Testis (tissue), 2 donors: ENCODE measurements at regions not wholly inside any gene's neighbourhood (a gene's known extent, or its start where the extent isn't known, plus 50 kb on each side); places are given as distances from the start of the nearest gene placed in this dataset.
"Not testable (repeated sequence)": the region's sequence is repeated elsewhere in the genome, so short reads cannot be mapped to it uniquely, and the experiment has no call there.

ENCODE experiments used
- DNase-seq: peaks from one replicate; pipeline ENCODE4 v3.0.0-alpha.2; 2019
- H3K27ac ChIP-seq, 2 donors: fragments of 200-600 bp; sonication (generic); one replicate each; pipeline ENCODE4 v1.5.1; 2019
- H3K27me3 ChIP-seq: fragments of 200-600 bp; sonication (generic); one replicate; pipeline ENCODE4 v1.5.1; 2019
- H3K36me3 ChIP-seq: fragments of 200-600 bp; sonication (generic); one replicate; pipeline ENCODE4 v1.5.1; 2017; ENCODE audit warnings: low read depth; ENCODE audit errors: missing control alignments
- H3K4me1 ChIP-seq: fragments of 200-600 bp; sonication (generic); one replicate; pipeline ENCODE4 v1.5.1; 2019
- H3K4me3 ChIP-seq, 2 donors: fragments of 200-600 bp; sonication (generic); one replicate each; pipeline ENCODE4 v1.5.1; 2017 to 2019
- H3K9me3 ChIP-seq: fragments of 200-600 bp; sonication (generic); one replicate; pipeline ENCODE4 v1.5.1; 2017
- POLR2A ChIP-seq: fragments of 450-650 bp; IDR thresholded peaks from one replicate; pipeline ENCODE4 v1.6.1; 2017; ENCODE audit warnings: antibody characterized with exemption, mild to moderate bottlenecking, moderate library complexity
- WGBS, 2 donors: methylation state at CpG; one replicate each; pipeline ENCODE4 v1.1.5; 2018; 5-methylcytosine and 5-hydroxymethylcytosine counted together
- intact Hi-C: fragments of 100-400 bp; cut with DNase I; formaldehyde crosslinking; loops from one replicate; pipeline ENCODE4 v1.15.1; 2023; ENCODE audit warnings: low total_unique reads
- TF ChIP-seq, protein P1 (sequence below), 3 experiments: fragments of 450-650 bp in 2 of 3; fragments of 200-600 bp in 1 of 3; sonication (generic) in 1 of 3; IDR thresholded peaks; one replicate each; pipeline ENCODE4 v1.5.1; 2016 to 2019; ENCODE audit warnings: antibody characterized with exemption in 3 of 3, mild to moderate bottlenecking in 2 of 3, moderate library complexity in 1 of 3

DNA sequence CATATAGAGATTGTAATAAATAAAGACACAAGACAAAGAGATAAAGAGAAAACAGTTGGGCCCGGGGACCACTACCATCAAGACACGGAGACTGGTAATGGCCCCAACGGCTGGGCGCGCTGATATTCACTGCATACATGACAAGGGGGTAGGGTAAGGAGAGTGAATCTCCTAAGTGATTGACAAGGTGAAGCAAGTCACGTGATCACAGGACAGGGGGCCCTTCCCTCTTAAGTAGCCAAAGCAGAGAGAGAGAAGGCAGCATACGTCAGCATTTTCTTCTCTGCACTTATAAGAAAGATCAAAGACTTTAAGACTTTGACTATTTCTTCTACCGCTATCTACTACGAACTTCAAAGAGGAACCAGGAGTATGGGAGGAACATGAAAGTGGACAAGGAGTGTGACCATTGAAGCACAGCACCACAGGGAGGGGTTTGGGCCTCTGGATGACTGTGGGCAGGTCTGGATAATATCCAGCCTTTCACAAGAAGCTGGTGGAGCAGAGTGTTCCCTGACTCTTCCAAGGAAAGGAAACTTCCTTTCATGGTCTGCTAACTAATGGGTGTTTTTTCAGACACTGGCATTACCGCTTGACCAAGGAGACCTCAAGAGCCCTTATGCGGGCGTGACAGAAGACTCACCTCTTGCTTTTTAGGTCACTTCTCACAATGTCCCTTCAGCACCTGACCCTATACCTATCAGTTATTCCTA is 75.6 kb downstream of the MRPL39 start:
- H3K4me3 ChIP-seq, H3K36me3 ChIP-seq, intact Hi-C loops, DNase-seq, H3K27ac ChIP-seq, H3K27me3 ChIP-seq, H3K4me1 ChIP-seq, H3K9me3 ChIP-seq: not testable (repeated sequence)
- WGBS, 2 donors = 94 to 95% methylated on average over 12 of the region's 12 CpGs

DNA sequence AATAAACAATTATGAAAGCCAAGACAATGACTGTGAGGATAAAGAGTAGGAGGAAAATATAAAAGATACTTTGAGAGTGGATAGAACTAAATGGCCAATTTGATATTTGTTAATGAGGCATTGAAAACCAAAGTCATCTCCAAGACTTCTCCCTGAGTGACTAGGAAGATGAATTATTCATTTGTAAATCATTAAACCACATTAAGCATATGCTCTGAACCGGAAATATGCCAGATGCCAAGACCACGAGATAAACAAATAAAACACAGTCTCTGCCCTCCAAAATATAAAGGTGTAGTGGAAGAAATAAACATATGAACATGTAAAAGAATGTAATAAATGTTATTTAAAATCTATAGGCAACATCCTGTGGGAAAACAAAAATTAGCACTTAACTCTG is 78.8 kb downstream of the MRPL39 start:
- TF ChIP-seq, protein P1, sequence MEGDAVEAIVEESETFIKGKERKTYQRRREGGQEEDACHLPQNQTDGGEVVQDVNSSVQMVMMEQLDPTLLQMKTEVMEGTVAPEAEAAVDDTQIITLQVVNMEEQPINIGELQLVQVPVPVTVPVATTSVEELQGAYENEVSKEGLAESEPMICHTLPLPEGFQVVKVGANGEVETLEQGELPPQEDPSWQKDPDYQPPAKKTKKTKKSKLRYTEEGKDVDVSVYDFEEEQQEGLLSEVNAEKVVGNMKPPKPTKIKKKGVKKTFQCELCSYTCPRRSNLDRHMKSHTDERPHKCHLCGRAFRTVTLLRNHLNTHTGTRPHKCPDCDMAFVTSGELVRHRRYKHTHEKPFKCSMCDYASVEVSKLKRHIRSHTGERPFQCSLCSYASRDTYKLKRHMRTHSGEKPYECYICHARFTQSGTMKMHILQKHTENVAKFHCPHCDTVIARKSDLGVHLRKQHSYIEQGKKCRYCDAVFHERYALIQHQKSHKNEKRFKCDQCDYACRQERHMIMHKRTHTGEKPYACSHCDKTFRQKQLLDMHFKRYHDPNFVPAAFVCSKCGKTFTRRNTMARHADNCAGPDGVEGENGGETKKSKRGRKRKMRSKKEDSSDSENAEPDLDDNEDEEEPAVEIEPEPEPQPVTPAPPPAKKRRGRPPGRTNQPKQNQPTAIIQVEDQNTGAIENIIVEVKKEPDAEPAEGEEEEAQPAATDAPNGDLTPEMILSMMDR (IDR thresholded peaks at IDR 0.05) = no peak
- no peak for TF ChIP-seq POLR2A
- no peaks in the 10 kb centered on the region for H3K27me3 ChIP-seq
- no peaks in the 10 kb centered on the region for H3K36me3 ChIP-seq
- H3K4me3 ChIP-seq = no peak overlapping the region
- H3K4me1 ChIP-seq = no peaks in the 10 kb centered on the region
- WGBS, 2 donors = 80 to 88% methylated on average over 2 of the region's 2 CpGs
- no peaks in the 10 kb centered on the region for H3K9me3 ChIP-seq
- DNase-seq = no peak
- intact Hi-C loops = no loop called here
- H3K27ac ChIP-seq = no peak overlapping the region

DNA sequence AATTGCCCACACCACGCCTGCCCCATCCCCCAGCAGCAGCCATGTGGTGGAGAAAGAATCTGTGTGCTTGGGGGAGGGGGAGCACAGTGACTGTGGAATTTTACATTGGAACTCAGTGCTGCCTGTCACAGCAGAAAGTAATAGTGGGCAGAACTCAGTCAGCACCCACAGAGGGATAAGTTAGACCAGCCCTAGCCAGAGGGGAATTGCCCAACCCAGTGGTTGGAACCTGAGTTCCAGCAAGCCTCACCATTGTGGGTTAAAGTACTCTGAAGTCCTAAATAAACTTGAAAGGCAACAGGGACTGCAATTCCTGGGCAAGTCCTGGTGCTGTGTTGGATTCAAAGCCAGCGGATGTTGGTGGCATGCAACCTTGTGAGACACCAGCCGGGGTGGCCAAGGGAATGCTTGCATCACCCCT is 88.8 kb downstream of the MRPL39 start:
- Histone ChIP-seq H3K4me3 (no peak overlapping the region), H3K36me3 (no peaks in the 10 kb centered on the region), H3K27me3 (no peaks in the 10 kb centered on the region), H3K27ac (no peak overlapping the region), H3K9me3 (no peaks in the 10 kb centered on the region), H3K4me1 (no peaks in the 10 kb centered on the region)
- intact Hi-C loops = no loop called here
- DNase-seq = no peak
- TF ChIP-seq, protein P1 (IDR thresholded peaks at IDR 0.05) = no peak
- 87 to 93% methylated on average over 3 of the region's 3 CpGs for WGBS, 2 donors

DNA sequence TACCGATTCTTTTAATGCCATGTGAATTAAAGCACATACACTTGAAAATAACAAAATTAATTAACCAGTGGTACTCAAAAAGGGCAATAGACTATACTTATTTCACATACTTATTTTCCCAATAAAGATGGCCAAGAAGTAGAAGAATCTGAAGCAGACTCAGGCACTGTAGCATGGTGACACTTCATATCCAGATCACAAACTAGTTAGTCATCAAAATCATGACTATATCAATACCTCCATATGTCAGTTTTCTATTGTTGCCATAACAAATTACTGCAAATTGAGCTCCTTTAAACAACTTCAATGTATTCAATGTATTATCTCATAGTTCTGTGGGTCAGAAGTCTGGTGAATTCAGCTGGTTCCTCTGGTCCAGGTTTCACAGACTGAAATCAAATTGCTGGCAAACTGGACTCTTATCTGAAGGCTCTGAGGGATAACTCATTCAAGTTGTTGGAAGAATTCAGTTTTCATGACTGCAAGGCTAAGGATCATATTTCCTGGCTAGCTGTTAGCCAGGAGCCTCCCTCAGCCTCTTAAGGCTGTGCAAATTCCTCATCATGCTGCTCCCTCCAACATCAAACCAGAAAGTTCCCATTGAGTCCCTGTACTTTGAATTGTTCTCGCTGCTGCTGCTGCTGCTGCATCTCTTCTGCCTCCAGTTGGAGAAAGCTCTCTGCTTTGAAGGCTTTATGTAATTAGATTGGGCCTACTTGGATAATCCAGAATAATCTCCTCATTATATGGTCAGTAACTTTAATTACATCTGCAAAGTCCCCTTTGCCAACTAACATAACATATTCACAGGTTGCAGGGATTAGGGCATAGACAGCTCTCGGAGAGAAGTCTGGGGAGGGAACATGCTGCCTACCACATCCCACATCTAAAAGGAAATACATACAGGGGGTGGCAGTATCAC is 91.5 kb downstream of the MRPL39 start:
- H3K9me3 ChIP-seq = no peaks in the 10 kb centered on the region
- H3K4me1 ChIP-seq = no peaks in the 10 kb centered on the region
- no peaks in the 10 kb centered on the region for H3K27me3 ChIP-seq
- H3K27ac ChIP-seq = no peak overlapping the region
- no peak overlapping the region for H3K4me3 ChIP-seq
- no peak for DNase-seq
- 94 to 95% methylated on average over 3 of the region's 3 CpGs for WGBS, 2 donors
- TF ChIP-seq, protein P1 (IDR thresholded peaks at IDR 0.05) = no peak
- no peak for TF ChIP-seq POLR2A
- intact Hi-C loops = no loop called here
- H3K36me3 ChIP-seq = no peaks in the 10 kb centered on the region

DNA sequence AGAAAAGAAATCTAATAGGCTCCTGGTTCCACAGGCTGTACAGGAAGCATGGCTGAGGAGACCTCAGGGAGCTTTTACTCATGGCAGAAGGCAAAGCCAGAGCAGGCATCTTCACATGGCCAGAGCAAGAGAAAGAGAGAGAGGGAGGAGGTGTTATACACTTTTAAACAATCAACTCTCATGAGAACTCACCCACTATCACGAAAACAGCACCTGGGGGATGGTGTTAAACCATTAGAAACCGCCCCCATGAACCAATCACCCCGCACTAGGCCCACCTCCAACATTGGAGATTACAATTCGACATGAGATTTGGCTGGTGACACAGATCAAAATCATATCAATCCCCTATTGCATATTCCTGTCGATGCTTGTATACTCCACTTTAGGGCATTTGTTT is 93.5 kb downstream of the MRPL39 start:
- no peak for DNase-seq
- Histone ChIP-seq H3K27me3 (no peaks in the 10 kb centered on the region), H3K27ac (no peak overlapping the region), H3K4me1 (no peaks in the 10 kb centered on the region), H3K9me3 (no peaks in the 10 kb centered on the region), H3K36me3 (no peaks in the 10 kb centered on the region), H3K4me3 (no peak overlapping the region)
- intact Hi-C loops = no loop called here
- TF ChIP-seq POLR2A = no peak
- TF ChIP-seq, protein P1 (IDR thresholded peaks at IDR 0.05) = no peak
- WGBS, 2 donors = 92% methylated on average over 5 of the region's 5 CpGs
